Left forelimb (tissue), 1 donor: ENCODE measurements at regions not wholly inside any gene's neighbourhood (a gene's known extent, or its start where the extent isn't known, plus 50 kb on each side); places are given as distances from the start of the nearest gene placed in this dataset.
"Not testable (repeated sequence)": the region's sequence is repeated elsewhere in the genome, so short reads cannot be mapped to it uniquely, and the experiment has no call there.

ENCODE experiments used
- DNase-seq: peaks from one replicate; pipeline ENCODE4 v3.0.0-alpha.2; 2018; ENCODE audit warnings: low spot score

- no peak for DNase-seq
Measured at GRCh38 chr18:1848716-1849115, 722.6 kb downstream of the METTL4 start.

- DNase-seq = no peak
Measured at GRCh38 chr18:1849386-1849785, 721.9 kb downstream of the METTL4 start.

GRCh38 chr18:1857281-1857680, 714.0 kb downstream of the METTL4 start:
- not testable (repeated sequence) for DNase-seq

DNA sequence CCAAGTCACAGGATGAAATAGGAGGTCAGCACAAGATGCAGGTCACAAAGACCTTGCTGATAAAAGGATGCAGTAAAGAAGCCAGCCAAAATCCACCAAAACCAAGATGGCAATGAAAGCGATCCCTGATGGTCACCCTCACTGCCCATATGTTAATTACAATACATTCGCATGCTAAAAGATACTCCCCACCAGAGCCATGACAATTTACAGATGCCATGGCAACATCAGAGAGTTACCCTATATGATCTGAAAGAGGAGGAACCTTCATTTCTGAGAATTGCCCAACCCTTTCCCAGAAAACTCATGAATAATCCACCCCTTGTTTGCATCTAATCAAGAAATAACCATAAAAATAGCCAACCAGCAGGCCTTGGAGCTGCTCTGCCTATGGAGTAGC, 709.8 kb downstream of the METTL4 start:
- no peak for DNase-seq

- no peak for DNase-seq
Measured at GRCh38 chr18:1865869-1866268, 705.4 kb downstream of the METTL4 start.

DNA sequence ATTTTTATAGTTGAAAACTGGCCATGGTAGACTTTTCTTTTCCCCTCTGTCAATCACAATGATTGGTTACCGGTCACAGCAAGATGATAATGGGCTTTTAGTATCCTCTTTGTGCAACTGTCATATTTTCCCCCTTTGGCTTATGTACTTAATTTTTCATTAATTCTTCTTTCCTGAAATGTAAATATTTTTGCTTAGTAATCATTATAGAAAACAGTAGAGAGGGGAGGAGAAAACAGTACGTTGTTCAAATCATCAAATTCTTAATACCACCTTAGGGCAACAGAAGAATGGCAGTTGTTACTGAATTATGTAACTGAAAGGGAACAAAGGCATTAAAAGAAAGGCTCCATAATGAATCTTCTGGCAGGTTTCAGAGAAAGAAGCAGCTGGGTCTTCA, 699.0 kb downstream of the METTL4 start:
- no peak for DNase-seq

DNA sequence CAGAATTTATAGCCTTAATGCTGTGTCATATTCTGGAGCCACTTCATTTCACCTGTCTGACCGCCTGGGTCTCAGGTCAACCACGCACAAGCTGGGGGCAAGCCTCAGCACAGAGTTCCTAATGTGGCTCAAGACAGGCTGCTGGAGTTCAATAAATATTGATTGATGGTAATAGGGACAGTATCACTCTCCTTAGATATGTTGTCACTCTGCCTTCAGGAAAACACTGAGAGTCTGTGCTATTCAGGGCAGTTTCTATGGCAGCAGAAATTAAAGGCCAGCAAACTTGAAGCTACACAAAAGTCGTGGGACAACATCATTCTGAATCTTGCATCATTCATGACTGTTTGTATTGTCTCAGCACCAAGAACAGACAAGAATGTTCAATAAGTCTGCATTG, 696.1 kb downstream of the METTL4 start:
- DNase-seq = no peak

DNA sequence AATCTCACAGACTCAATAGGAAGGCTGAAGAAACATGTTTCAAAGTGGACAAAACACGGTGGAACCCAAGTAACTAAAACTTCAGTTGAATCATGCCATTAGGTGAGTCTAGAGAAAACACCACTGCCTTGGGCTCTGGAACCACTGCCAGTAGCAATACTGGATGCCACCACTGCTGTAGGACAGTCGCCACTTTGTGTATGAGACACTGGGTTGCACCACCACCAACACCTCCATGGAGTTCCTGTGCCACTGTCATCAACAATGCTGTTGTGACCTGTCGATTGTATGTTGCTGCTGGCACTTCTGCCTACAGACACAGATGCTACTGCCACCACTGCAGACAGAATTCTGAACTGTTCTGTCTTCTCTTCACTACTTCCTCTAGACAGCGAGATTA, 686.7 kb downstream of the METTL4 start:
- DNase-seq = no peak

- DNase-seq = no peak
Measured at GRCh38 chr18:1891641-1892040, 679.7 kb downstream of the METTL4 start.

DNA sequence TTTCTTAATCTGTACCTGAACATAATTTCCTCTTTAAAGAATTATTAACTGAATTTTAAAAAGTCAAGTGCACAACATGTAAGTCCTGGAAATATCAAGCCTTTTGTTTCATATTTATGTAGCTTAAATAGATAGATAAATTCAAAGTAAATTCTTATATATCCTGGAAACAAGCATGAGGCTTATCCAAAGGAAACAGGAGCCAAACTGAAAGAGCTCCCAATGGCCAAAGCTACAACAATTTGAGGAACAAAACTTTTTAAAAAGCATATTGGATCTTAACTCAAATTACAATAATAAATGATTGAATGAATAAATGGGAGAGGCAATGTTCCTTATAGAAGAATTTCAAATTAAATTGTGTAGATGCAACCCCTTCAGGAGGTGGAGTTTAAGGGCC, 679.1 kb downstream of the METTL4 start:
- no peak for DNase-seq

DNA sequence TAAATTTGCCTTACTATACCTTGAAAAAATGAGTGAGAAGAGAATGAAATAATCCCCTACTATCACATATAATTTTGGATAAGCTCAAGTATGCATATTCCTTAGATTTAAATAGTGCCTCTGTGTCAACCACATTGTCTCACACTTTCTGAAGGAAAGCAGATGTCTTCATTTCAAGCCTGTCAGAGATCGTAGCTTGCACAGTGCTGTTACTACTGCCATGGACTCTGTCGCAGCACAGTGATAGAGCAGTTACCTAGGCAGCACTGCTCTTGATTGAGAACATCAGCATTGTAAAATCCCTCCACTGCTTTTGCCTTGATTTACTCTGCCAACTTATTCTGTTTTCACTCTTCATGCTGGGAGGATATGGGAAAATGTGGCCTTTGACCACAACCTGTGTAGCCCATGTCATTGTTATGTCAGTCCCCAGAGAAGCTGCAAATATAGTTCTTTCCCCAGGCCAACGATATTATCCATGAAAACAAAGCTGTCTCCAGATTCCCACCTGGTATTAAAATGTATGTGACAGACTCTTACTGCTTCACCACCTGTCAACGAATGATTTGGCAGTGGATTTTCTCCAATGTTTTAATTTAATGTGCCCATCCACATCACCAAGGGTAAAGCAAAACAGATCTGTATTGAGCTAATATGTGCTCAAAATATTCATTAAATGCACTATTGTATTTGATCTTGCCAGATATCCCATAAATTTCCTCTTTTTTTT, 675.7 kb downstream of the METTL4 start:
- no peak for DNase-seq

DNA sequence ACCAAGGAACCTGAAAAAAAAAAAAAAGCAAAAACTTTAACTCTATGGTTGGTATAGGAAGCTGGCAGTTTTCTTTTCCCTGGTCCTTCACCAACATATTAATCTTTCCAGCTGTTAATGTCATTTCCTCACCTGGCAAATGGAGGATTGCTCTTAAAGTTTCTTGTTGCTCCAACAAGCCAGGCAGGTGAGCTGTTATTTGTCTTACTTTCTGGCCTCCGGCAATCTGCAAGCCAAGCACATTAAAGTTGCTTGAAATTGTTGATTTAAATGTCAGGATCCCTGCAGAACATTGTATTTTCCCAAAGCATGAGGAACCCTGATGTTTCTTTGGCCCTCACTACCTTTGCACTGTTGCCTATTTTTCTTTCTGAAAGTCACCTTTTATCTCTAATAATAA, 664.9 kb downstream of the METTL4 start:
- DNase-seq = no peak

DNA sequence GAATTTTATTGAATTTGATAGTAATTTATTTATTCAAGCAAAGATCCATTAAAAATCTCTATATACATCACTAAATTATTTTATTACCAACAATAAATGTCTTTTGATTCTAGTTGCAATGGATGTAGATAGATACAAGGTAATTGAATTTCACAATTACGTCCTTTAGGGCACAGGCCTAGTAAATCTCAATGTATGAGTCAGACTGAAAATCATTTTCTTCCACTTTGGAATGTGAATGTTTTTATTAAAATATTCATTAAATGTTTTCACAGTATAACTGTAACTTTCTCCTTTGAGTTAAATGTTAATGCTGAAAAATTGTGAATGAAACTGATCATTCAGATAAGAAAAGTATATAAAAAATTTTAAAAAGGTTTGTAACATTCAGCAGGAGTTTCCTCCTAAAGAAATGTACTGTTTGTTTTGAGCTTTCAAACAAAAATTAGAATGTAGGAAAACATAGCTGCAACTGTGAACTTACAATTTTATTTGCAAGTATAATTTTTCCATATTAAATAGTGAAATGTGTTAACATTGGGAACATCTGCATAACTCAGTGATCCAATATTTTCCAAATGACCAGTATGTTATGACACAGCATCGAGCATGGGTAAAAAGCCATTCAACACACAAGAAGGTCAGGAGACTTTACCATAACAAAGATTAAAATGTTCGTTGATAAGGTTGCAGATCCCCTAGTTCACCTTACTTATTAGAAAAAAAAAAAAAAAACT, 663.7 kb downstream of the METTL4 start:
- no peak for DNase-seq

- no peak for DNase-seq
Measured at GRCh38 chr18:1914489-1914888, 656.8 kb downstream of the METTL4 start.

- DNase-seq = no peak
Measured at GRCh38 chr18:1916869-1917523, 654.3 kb downstream of the METTL4 start.

GRCh38 chr18:1917569-1917968, 653.7 kb downstream of the METTL4 start:
- no peak for DNase-seq

GRCh38 chr18:1922066-1922465, 649.2 kb downstream of the METTL4 start:
- DNase-seq = no peak

DNA sequence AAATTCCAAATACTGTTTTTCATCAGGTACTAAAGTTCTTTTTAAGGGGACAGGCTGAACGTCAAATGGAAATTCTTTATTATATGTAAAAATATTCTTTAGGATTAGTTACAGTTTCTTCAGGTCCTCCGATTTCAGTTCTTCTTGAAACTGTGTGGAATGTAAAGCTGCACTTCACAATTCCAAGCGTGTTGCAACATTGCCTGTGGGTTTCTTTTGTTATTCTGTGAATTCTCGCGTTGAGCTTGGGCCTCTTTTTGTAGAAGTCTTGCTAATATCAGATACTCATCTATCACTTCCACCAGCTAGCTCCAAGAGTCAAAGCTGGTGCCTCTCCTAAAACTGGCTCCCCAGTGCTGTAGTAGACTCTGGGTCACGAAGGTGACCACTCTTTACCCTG, 642.6 kb downstream of the METTL4 start:
- DNase-seq = no peak

DNA sequence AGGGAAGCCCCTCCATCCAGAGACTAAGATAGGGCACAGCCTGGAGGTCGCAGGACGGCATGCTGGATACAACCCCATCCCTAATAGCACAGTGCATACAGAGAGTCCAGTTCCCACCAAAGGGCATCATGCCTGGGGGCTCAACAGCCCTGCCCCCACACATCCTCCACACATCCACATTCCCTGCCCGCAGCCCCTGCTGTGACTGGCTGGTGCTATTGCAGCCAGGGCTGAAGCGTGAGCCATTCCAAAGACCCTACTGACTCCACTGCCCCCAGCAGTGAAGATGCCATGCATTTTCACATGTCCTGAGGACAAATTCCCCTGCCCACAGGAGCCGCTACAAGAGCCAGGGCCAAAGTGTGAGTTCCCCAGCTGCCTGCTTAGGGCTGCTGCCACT, 641.6 kb downstream of the METTL4 start:
- DNase-seq = no peak

DNA sequence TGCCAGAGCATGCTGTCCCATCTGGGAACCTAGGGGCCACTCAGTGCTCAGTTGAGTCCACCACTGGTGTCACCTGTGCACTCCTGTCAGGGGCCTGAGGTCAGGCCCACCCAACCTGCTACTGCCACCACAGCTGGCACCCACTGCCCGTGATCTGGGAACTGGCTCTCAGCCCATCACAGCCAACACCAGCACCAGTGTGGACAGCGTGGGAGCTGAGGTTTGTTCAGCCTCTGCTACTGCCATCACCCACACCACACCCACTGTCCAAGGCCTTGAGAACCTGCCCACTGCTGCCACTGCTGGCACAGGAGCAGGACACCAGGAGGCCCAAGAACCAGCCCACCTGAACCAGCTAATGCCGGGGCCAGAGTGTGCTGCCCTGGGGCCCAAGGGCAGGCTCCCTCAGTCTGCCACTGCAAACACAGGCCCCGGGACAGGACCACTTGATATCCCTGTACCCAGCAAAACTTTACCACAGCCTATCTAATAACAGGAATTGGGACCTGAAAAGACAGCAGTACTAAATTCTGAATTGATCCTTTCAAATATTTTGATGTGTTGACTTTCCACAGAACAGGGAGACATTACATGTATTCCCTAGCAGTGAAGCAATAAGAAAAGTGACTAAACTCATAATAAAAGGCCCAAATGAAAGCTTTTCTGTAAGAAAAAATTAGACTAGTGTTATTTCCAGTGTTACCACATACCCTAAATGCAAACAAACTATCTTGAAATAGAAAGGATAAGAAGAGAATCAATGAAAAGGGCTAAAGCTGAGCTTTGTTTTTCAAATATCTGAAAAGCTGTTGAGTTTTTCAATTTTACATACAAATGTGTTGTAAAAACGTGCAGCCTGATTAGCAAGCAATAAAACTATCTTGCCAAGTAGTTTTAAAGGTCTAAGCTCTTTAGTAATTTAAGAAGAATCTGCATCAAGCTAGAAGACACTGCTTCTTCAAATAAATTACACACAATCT, 640.7 kb downstream of the METTL4 start:
- no peak for DNase-seq

GRCh38 chr18:1952486-1952885, 618.8 kb downstream of the METTL4 start:
- no peak for DNase-seq
